ENCODE measurements at regions not wholly inside any gene's neighbourhood (a gene's known extent, or its start where the extent isn't known, plus 50 kb on each side); places are given as distances from the start of the nearest gene placed in this dataset.

- TF ChIP-seq CTCF (conservative IDR thresholded peaks at IDR 0.05; ENCODE audit: low read length) (no peak), EZH2phosphoT487 (IDR thresholded peaks at IDR 0.05; ENCODE audit: borderline replicate concordance, low read depth, low read length) (no peak)
These were observed 98.6 kb downstream of the TMEM215 start for GRCh38 chr9:32881948-32882347.
